IPS-NIHi11 (cell line): ENCODE measurements at regions not wholly inside any gene's neighbourhood (a gene's known extent, or its start where the extent isn't known, plus 50 kb on each side); places are given as distances from the start of the nearest gene placed in this dataset.
"Not testable (repeated sequence)": the region's sequence is repeated elsewhere in the genome, so short reads cannot be mapped to it uniquely, and the experiment has no call there.

ENCODE experiments used
- DNase-seq: peaks from one replicate; pipeline ENCODE4 v3.0.0; 2012; ENCODE audit warnings: mixed read lengths, low spot score

GRCh38 chr6:134821928-134822864, 127.7 kb downstream of the ALDH8A1 start:
- no peak for DNase-seq

DNA sequence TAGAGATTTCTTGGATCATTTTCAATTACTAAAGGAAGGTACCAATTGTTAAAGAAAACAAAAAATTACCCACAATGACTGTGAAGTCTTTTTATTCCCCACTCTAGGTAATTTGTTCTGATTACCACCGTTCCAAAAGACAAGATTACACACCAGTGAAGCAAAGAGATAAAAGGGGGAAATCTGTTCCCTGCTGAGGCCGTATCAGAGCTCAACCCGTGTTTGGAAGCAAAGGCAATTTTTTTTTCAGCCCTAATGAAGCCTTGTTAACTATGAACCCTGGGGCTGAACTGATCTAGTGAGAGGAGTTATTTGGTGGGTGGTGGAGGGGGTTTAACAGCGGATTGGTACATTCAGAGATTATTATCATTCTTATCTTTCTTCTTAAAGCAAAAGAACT, 128.5 kb downstream of the ALDH8A1 start:
- no peak for DNase-seq

- no peak for DNase-seq
Measured at GRCh38 chr6:134819863-134820800, 129.8 kb downstream of the ALDH8A1 start.

DNA sequence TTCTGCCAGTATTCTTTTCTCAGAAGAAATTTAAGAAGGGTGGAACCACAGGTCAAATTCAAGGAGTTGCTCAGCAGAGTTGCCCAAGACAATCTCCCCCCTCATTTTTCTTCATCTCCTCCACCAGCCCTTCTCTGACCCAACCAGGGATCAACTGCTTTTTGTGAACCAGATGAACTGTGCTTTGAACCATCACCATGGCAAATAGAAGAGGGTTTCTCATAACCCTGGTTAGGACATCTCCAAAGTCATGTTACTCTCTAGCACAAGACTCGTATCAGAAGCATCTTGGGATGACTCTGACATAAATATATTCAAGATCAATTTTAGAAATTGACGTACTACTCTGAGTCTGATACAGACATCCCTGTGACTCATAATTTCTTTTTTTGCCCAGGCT, 130.7 kb downstream of the ALDH8A1 start:
- DNase-seq: no peak

DNA sequence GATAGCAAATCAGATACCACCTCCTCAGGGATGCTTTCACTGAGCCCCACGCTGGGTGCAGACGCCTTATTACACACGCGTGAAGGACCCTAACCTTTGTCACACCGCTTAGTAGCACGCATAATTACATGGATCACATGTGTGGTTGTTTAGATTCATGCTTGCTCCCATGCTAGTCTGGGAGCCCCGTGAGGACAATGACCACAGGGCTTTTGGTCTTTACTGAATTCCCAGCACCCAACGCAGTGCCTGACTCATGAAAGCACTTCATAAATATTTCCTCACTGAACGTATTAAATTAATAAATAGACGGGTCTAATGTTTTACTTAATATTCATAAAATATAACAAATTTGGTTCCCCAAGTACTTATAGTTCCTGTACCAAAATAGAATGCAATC, 132.5 kb downstream of the ALDH8A1 start:
- DNase-seq: no peak

GRCh38 chr6:134816780-134817179, 133.1 kb downstream of the ALDH8A1 start:
- DNase-seq: no peak

DNA sequence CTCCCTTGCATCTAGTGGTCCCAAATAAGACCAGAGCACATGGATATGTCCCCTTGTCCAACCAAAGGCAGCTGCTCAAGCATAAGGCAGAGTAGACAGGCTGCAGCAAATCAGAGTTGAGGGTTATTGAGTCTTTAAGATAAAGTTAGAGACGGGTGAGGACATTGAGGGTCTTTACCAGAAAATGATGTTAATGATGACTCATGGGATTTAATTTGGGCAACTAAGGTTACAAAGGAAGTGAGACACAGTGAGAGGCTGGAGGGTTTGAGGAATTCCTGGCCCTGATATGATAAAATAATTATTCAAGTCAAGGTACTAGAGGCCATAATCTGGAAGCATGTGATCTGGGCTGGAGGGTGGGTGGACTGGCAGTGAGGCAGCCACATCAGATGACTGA, 133.6 kb downstream of the ALDH8A1 start:
- DNase-seq: no peak

DNA sequence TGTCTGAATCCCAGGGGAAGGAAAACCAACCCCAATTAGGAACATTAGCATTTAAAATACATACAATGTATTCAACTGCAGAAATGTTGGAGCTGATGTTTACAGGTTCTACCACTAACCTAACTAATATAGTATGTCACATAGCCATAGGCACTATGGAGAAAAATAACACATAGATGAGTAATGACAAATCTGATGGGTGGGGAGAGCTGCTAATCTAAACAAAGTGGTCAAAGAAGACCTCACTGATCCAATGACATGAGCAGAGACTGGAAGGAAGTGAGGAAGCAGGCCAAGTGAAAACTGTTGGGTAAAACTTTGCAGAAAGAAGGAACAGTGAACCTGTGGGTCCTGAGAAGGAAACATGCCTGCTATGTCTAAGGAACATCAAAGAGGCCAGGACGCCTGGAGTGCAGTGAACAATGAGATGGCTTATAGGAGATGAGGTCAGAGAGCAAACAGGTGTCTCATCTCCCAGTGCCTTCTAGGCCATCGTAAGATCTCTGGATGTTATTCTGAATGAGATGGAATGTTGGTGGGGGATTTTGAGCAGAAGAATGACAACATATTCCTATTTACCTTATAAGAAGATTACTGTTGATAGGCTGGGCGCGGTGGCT, 135.7 kb downstream of the ALDH8A1 start:
- no peak for DNase-seq

DNA sequence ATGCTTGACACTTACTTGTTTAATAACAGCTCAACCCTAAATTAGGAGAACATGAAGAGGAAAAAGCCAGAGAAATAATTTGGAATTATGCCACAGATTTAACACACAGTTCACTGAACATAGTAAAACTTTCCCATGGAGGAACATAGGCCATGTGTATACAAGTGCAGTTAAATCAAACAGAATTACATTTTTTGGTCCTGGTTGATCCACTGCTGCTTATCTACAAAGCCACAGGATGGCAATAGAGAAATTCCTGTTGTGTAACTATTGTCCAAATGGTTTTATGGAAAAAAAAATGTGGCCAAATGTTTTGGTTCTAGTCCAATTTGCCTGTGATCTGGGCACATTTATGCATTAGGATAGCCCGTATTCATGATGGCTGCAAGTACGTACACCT, 136.8 kb downstream of the ALDH8A1 start:
- DNase-seq: no peak

GRCh38 chr6:134810402-134810801, 139.5 kb downstream of the ALDH8A1 start:
- DNase-seq: no peak

- no peak for DNase-seq
Measured at GRCh38 chr6:134809130-134809529, 140.8 kb downstream of the ALDH8A1 start.

- DNase-seq: no peak
Measured at GRCh38 chr6:134806180-134806798, 143.6 kb downstream of the ALDH8A1 start.

DNA sequence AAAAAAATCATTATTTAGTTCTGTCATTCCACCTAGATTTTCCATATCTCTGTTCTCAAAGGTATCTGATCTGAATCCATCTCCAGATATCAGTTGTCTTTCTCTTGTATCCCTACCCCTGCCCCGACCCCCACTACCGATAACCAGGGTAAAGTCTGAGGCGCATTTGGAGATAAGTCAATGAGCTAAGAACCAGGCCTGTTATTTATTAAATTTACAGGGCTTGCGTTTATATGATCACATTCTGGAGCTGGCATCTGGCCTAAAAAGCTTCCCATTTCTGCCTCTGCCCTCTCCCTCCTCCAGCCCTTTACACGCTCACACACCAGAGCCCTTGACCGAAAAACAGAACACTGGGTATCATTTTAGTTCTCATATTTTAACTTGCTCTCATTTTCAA, 144.7 kb downstream of the ALDH8A1 start:
- DNase-seq: no peak

DNA sequence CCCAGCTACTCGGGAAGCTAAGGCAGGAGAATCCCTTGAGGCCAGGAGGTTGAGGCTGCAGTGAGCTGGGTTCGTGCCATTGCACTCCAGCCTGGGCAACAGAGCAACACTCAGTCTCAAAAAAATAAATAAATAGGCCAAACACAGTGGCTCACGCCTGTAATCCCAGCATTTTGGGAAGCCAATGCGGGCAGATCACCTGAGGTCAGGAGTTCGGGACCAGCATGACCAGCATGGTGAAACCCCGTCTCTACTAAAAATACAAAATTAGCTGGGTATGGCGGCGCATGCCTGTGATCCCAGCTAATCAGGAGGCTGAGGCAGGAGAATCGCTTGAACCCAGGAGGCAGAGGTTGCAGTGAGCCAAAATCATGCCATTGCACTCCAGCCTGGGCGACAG, 145.6 kb downstream of the ALDH8A1 start:
- not testable (repeated sequence) for DNase-seq

- DNase-seq: no peak
Measured at GRCh38 chr6:134802426-134803058, 147.4 kb downstream of the ALDH8A1 start.

DNA sequence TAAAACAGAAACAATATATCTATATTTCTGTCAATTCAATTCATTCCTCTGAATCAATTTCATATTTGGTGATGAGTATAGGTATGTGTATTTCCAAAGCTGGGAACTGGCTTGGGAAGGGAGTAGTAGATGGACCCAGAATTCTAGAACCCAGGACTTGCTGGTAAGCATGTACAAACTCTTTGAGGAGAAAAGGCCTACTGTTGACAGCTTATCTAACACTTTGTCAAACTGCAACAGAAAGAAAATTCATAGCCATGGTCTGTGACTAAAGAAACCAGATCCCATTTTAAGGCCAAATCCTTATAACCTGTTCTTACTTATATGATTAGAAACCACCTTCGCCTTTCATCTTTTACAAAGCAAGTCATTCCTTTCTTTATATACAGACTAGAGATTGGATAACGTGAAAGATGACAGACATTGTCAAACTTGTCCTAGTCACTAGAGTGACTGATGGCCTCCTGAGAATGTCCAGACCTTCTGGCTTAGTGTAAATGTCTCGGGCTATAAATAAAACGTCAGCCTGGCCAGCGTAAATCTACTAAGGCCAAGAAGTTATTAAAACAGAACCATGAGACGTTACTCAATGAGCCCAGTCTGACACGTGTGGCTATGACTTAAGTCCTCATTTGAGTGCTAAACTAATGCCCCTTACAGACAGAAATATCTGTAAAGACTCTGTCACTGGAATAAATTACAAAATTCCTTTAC, 152.3 kb downstream of the ALDH8A1 start:
- DNase-seq: no peak

- DNase-seq: no peak
Measured at GRCh38 chr6:134795691-134796090, 154.2 kb downstream of the ALDH8A1 start.

GRCh38 chr6:134795001-134795400, 154.9 kb downstream of the ALDH8A1 start:
- DNase-seq: no peak

GRCh38 chr6:134791243-134791843, 158.6 kb downstream of the ALDH8A1 start:
- DNase-seq: not testable (repeated sequence)

DNA sequence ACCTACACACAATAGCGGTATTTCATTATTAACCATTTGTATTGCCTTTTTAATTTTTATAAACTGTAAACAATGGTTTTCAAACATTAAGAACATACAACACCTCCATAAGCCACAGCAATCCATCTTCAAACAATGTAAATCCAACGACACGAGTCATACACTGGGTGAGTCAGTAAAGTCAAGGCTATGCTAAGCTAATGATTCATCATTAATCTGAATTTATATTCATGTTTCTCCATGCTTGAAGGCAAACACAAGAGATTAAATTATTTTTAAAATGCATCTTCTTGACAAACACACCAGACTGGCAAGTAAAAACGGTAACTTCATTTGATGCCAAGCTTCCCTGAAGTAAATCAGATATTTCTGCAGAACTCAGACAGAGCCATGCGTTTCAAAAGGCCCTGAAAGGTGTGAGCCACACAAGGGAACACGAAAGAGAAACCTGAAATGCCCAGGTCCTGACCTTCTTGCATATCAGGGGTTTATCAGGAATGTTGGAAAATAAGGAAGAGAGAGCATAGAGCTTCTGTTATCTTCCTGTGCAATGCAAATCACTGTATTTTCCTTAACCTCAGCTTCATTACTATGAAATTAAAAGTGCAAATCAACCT, 162.5 kb downstream of the ALDH8A1 start:
- no peak for DNase-seq
